Esophagus squamous epithelium (tissue), 5 donors: ENCODE measurements at regions not wholly inside any gene's neighbourhood (a gene's known extent, or its start where the extent isn't known, plus 50 kb on each side); places are given as distances from the start of the nearest gene placed in this dataset.
"Not testable (repeated sequence)": the region's sequence is repeated elsewhere in the genome, so short reads cannot be mapped to it uniquely, and the experiment has no call there.

Experiments
- DNase-seq: peaks from one replicate; lab custom pipeline; 2025; lab: John Stamatoyannopoulos, UW
- H3K27ac ChIP-seq, 4 donors: fragments of 200-600 bp; sonication (generic); one replicate each; pipeline ENCODE4 v1.5.1; 2016 to 2019; ENCODE audit warnings: mild to moderate bottlenecking in 1 of 4
- H3K27me3 ChIP-seq, 4 donors: fragments of 200-600 bp; sonication (generic); 1 replicate in 3 of 4; 2 replicates in 1 of 4; pipeline versions ENCODE4 v1.5.1 to v1.6.0; 2017 to 2021; ENCODE audit warnings: antibody characterized with exemption in 1 of 4
- H3K36me3 ChIP-seq, 3 donors: fragments of 200-600 bp; sonication (generic); one replicate each; pipeline ENCODE4 v1.5.1; 2016 to 2019
- H3K4me1 ChIP-seq, 3 donors: fragments of 200-600 bp; sonication (generic); one replicate each; pipeline ENCODE4 v1.5.1; 2017 to 2019
- H3K4me3 ChIP-seq, 4 donors: fragments of 200-600 bp; sonication (generic); 1 replicate in 3 of 4; 2 replicates in 1 of 4; pipeline ENCODE4 v1.5.1; 2016 to 2019; ENCODE audit warnings: mild to moderate bottlenecking in 2 of 4, moderate library complexity in 1 of 4
- H3K9me3 ChIP-seq, 3 donors: fragments of 200-600 bp; sonication (generic); one replicate each; pipeline ENCODE4 v1.5.1; 2016 to 2019
- POLR2A ChIP-seq, 4 donors: fragments of 450-650 bp; IDR thresholded peaks; one replicate each; pipeline ENCODE4 v1.6.1; 2017; ENCODE audit warnings: antibody characterized with exemption in 4 of 4, mild to moderate bottlenecking in 4 of 4, moderate library complexity in 3 of 4
- WGBS, 2 donors: methylation state at CpG; one replicate each; pipeline ENCODE4 v1.1.5; 2018; 5-methylcytosine and 5-hydroxymethylcytosine counted together
- intact Hi-C: fragments of 100-400 bp; cut with DNase I; formaldehyde crosslinking; loops from one replicate; pipeline ENCODE4 v1.15.0; 2022
- TF ChIP-seq, protein P1 (sequence below), 6 experiments: fragments of 450-650 bp in 4 of 6; fragments of 200-600 bp in 2 of 6; sonication (generic) in 2 of 6; IDR thresholded peaks; one replicate each; pipeline ENCODE4 v1.5.1; 2016 to 2019; ENCODE audit warnings: antibody characterized with exemption in 6 of 6, mild to moderate bottlenecking in 4 of 6, moderate library complexity in 4 of 6
- donor health status: DM: yes; HTN: yes; CAD: no.

DNA sequence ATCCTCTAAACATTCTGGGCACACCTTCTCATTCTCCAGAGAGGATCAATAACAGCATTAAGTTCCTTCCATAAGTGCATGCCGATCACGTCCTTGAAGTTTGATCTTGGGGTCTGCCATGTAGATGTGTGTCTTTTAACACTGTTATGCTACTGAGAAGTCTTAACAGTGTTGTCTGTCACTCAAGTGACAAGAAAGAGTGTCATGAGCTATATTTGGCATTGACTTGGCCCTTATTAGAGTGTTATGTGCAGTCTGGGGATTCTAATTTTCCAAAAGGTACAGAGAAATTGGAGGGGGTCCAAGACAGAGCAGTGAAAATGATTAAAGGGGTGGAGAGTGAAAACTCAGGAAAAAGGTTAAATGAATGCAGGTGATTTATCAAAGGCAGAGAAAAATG, 107.1 kb upstream of the OPCML start:
- no peak for DNase-seq
- H3K4me3 ChIP-seq, result no peak overlapping the region
- H3K27me3 ChIP-seq, result peaks cover 0 to 14% (median 0%) of the 10 kb centered on the region in 4 donors
- no peaks in the 10 kb centered on the region for H3K4me1 ChIP-seq
- TF ChIP-seq, protein P1, sequence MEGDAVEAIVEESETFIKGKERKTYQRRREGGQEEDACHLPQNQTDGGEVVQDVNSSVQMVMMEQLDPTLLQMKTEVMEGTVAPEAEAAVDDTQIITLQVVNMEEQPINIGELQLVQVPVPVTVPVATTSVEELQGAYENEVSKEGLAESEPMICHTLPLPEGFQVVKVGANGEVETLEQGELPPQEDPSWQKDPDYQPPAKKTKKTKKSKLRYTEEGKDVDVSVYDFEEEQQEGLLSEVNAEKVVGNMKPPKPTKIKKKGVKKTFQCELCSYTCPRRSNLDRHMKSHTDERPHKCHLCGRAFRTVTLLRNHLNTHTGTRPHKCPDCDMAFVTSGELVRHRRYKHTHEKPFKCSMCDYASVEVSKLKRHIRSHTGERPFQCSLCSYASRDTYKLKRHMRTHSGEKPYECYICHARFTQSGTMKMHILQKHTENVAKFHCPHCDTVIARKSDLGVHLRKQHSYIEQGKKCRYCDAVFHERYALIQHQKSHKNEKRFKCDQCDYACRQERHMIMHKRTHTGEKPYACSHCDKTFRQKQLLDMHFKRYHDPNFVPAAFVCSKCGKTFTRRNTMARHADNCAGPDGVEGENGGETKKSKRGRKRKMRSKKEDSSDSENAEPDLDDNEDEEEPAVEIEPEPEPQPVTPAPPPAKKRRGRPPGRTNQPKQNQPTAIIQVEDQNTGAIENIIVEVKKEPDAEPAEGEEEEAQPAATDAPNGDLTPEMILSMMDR (IDR thresholded peaks at IDR 0.05), result no peak
- no peak for TF ChIP-seq POLR2A (IDR thresholded peaks at IDR 0.05)
- WGBS, 2 donors, result 92 to 96% methylated on average over 2 of the region's 2 CpGs
- intact Hi-C loops, result no loop called here
- no peak overlapping the region for H3K27ac ChIP-seq
- H3K36me3 ChIP-seq, result no peaks in the 10 kb centered on the region
- H3K9me3 ChIP-seq, result no peaks in the 10 kb centered on the region

- no peak for TF ChIP-seq POLR2A (IDR thresholded peaks at IDR 0.05)
- Histone ChIP-seq H3K4me3 (no peak overlapping the region), H3K9me3 (no peaks in the 10 kb centered on the region), H3K36me3 (no peaks in the 10 kb centered on the region), H3K27me3 (peaks cover 0 to 14% (median 0%) of the 10 kb centered on the region in 4 donors), H3K27ac (no peak overlapping the region), H3K4me1 (no peaks in the 10 kb centered on the region)
- DNase-seq, result no peak
- 85 to 86% methylated on average over 5 of the region's 5 CpGs for WGBS, 2 donors
- intact Hi-C loops, result no loop called here
Observed at GRCh38 chr11:133638921-133639320, 106.6 kb upstream of the OPCML start.

DNA sequence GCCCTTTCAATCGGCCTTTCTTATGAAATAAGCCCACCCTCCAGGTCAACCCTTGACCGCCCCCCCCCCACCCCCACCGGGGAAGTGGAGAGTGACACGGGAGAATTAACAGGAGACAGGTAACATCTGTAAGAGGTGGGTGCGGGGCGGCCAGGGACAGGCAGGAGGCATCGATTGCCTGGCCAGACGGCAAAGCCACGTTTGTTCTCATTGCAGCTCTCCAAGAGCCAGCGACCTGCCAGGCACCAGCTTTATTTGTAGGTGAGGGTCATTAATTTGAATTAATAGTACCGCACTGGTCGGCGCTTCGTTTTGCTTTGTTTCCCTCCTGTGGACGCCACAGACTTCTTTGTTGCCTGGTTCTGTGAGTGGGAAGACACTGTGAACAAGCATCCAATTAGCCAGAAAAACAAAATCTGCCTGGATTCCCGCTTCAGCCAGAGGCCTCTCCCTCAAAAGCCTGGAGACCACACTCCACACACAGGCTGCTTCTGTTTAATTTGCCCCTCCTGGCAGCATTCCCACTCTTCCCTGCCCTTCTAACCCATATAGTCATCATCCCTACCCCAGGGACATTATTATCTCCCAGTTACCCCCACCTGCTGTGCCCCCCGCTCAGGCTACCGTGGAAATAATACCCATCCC, 104.5 kb upstream of the OPCML start:
- no peak for TF ChIP-seq POLR2A (IDR thresholded peaks at IDR 0.05)
- TF ChIP-seq, protein P1 (IDR thresholded peaks at IDR 0.05), result no peak
- intact Hi-C loops, result no loop called here
- WGBS, 2 donors, result 65 to 71% methylated on average over 13 to 14 of the region's 18 CpGs
- Histone ChIP-seq H3K27me3 (peaks cover 0 to 14% (median 0%) of the 10 kb centered on the region in 4 donors), H3K9me3 (no peaks in the 10 kb centered on the region), H3K4me3 (no peak overlapping the region), H3K4me1 (no peaks in the 10 kb centered on the region), H3K27ac (no peak overlapping the region), H3K36me3 (no peaks in the 10 kb centered on the region)
- DNase-seq, result no peak

- no peak for DNase-seq
- Histone ChIP-seq H3K36me3 (no peaks in the 10 kb centered on the region), H3K9me3 (no peaks in the 10 kb centered on the region), H3K27me3 (peaks cover 0 to 14% (median 0%) of the 10 kb centered on the region in 4 donors), H3K4me3 (no peak overlapping the region), H3K4me1 (no peaks in the 10 kb centered on the region), H3K27ac (no peak overlapping the region)
- intact Hi-C loops, result no loop called here
- TF ChIP-seq, protein P1 (IDR thresholded peaks at IDR 0.05), result no peak
- TF ChIP-seq POLR2A (IDR thresholded peaks at IDR 0.05), result no peak
- WGBS, 2 donors, result 39 to 49% methylated on average over 3 of the region's 3 CpGs
Observed at GRCh38 chr11:133635244-133635739, 103.0 kb upstream of the OPCML start.

DNA sequence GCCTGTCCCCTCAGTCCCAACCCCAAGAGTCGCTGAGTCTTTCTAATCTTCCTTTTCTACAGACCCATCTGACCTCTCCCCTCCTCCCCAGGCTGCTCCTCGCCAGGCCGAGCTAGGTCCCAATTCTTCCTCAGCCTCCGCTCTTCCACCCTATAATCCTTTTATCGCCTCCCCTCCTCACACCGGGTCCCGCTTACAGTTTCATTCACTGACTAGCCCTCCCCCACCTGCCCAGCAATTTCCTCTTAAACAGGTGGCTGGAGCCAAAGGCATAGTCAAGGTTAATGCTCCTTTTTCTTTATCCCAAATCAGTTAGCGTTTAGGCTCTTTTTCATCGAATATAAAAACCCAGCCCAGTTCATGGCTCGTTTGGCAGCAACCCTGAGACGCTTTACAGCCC, 96.1 kb upstream of the OPCML start:
- intact Hi-C loops, DNase-seq, H3K27ac ChIP-seq, H3K4me3 ChIP-seq, H3K4me1 ChIP-seq, H3K36me3 ChIP-seq, H3K27me3 ChIP-seq, H3K9me3 ChIP-seq: not testable (repeated sequence)
- 73% methylated on average over 11 of the region's 11 CpGs for WGBS, 2 donors

DNA sequence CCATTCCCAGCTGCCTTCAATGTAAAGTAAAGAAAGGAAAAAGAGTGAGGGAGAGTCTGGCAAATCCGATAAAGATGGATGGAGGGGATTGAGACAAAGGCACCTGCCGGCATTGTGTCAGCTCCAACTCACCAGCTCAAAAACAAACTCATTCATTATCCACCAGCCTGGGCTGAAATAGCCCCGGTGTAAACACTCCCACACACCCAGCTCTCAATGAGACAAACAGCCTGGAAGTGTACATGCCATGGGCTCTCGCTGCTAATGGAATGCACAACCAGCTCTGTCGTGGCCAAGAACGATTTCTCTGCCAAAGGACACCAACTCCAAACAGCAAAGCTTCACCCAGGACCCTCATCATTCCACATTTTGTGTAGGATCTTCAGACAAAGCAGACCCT, 89.3 kb upstream of the OPCML start:
- Histone ChIP-seq H3K9me3 (no peaks in the 10 kb centered on the region), H3K27ac (no peak overlapping the region), H3K36me3 (no peaks in the 10 kb centered on the region), H3K27me3 (no peaks in the 10 kb centered on the region), H3K4me1 (no peaks in the 10 kb centered on the region), H3K4me3 (no peak overlapping the region)
- no peak for DNase-seq
- no peak for TF ChIP-seq POLR2A (IDR thresholded peaks at IDR 0.05)
- TF ChIP-seq, protein P1 (IDR thresholded peaks at IDR 0.05), result no peak
- intact Hi-C loops, result no loop called here
- 58 to 61% methylated on average over 5 to 6 of the region's 6 CpGs for WGBS, 2 donors
